SK-N-SH treated with all-trans-retinoic acid at 6 μM for 48 hours (cell line): ENCODE measurements at regions not wholly inside any gene's neighbourhood (a gene's known extent, or its start where the extent isn't known, plus 50 kb on each side); places are given as distances from the start of the nearest gene placed in this dataset.

ENCODE experiments used
- CSDC2 ChIP-seq: fragments of 250-450 bp; sonication (Bioruptor Pico); IDR thresholded peaks from 2 replicates; pipeline ENCODE4 v1.5.0; 2020; ENCODE audit warnings: mild to moderate bottlenecking, moderate library complexity
- ZFP3 ChIP-seq: fragments of 250-450 bp; sonication (Bioruptor Pico); IDR thresholded peaks from 2 replicates; pipeline ENCODE4 v1.5.0; 2020; ENCODE audit warnings: mild to moderate bottlenecking, moderate library complexity

GRCh38 chr12:82132390-82132789 lies 225.8 kb downstream of the CCDC59 start:
- TF ChIP-seq CSDC2 (CRISPR knock-in tag) (no peak), ZFP3 (no peak)
